ENCODE measurements at regions not wholly inside any gene's neighbourhood (a gene's known extent, or its start where the extent isn't known, plus 50 kb on each side); places are given as distances from the start of the nearest gene placed in this dataset.

GRCh38 chr13:63944911-63945310 lies 2529.3 kb upstream of the PCDH20 start:
- TF ChIP-seq CTCF (IDR thresholded peaks at IDR 0.05) (no peak), POLR2A (IDR thresholded peaks at IDR 0.05) (no peak)

Data from suprapubic skin (tissue), 3 donors.